Upper lobe of right lung (tissue), 1 donor: ENCODE measurements at regions not wholly inside any gene's neighbourhood (a gene's known extent, or its start where the extent isn't known, plus 50 kb on each side); places are given as distances from the start of the nearest gene placed in this dataset.
"Not testable (repeated sequence)": the region's sequence is repeated elsewhere in the genome, so short reads cannot be mapped to it uniquely, and the experiment has no call there.

Source experiments
- ATAC-seq: fragments of 200-7000 bp; cut with Tn5 transposase; one replicate; pipeline ENCODE4 v1.9.1; 2020; ENCODE audit warnings: mild to moderate bottlenecking, moderate library complexity
- DNase-seq: peaks from one replicate; pipeline ENCODE4 v3.0.0-alpha.2; 2020
- H3K27ac ChIP-seq: fragments of 200-600 bp; one replicate; pipeline ENCODE4 v1.8.0; 2022
- H3K27me3 ChIP-seq: fragments of 200-600 bp; one replicate; pipeline ENCODE4 v1.8.0; 2022; ENCODE audit warnings: mild to moderate bottlenecking
- H3K36me3 ChIP-seq: fragments of 200-600 bp; one replicate; pipeline ENCODE4 v1.8.0; 2022
- H3K4me1 ChIP-seq: fragments of 200-600 bp; one replicate; pipeline ENCODE4 v1.8.0; 2022
- H3K4me3 ChIP-seq: fragments of 200-600 bp; one replicate; pipeline ENCODE4 v1.8.0; 2022; ENCODE audit warnings: mild to moderate bottlenecking
- H3K9me3 ChIP-seq: fragments of 200-600 bp; one replicate; pipeline ENCODE4 v1.8.0; 2022
- intact Hi-C: fragments of 100-400 bp; cut with DNase I; formaldehyde crosslinking; loops from one replicate; pipeline ENCODE4 v1.11.0; 2022
- TF ChIP-seq, protein P1 (sequence below): fragments of 200-600 bp; IDR thresholded peaks from one replicate; pipeline ENCODE4 v1.8.0; 2022; ENCODE audit warnings: antibody characterized with exemption
- donor health status: DM: no; HTN: yes; CAD: no; lungs with severe emphysema.

DNA sequence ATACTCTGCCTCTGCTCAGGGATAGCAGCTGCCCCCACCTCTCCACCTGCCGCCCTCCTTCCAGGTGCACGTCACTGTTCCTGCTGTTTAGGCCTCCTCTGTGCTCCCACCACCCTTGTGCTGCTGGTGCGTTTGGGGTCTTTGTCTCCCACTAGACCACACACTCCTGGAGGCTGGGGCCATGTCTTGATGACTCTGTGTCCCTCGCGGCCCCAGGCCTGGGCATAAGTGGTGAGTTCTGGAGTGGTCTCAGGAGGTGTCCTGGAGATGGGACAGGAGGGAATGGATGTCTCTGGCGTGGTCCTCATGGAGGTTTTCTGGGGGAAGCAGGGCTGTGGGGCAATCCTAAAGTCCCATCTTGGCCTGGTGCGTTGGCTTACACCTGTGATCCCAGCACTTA, 132.1 kb downstream of the TFCP2L1 start:
- no peaks in the 10 kb centered on the region for H3K36me3 ChIP-seq
- no peak for DNase-seq
- TF ChIP-seq, protein P1, sequence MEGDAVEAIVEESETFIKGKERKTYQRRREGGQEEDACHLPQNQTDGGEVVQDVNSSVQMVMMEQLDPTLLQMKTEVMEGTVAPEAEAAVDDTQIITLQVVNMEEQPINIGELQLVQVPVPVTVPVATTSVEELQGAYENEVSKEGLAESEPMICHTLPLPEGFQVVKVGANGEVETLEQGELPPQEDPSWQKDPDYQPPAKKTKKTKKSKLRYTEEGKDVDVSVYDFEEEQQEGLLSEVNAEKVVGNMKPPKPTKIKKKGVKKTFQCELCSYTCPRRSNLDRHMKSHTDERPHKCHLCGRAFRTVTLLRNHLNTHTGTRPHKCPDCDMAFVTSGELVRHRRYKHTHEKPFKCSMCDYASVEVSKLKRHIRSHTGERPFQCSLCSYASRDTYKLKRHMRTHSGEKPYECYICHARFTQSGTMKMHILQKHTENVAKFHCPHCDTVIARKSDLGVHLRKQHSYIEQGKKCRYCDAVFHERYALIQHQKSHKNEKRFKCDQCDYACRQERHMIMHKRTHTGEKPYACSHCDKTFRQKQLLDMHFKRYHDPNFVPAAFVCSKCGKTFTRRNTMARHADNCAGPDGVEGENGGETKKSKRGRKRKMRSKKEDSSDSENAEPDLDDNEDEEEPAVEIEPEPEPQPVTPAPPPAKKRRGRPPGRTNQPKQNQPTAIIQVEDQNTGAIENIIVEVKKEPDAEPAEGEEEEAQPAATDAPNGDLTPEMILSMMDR: no peak
- no peaks in the 10 kb centered on the region for H3K27me3 ChIP-seq
- peaks cover 3% of the 10 kb centered on the region for H3K4me1 ChIP-seq
- no peaks in the 10 kb centered on the region for H3K9me3 ChIP-seq
- H3K4me3 ChIP-seq: no peak overlapping the region
- H3K27ac ChIP-seq: no peak overlapping the region
- intact Hi-C loops: no loop called here
- ATAC-seq: no peak

DNA sequence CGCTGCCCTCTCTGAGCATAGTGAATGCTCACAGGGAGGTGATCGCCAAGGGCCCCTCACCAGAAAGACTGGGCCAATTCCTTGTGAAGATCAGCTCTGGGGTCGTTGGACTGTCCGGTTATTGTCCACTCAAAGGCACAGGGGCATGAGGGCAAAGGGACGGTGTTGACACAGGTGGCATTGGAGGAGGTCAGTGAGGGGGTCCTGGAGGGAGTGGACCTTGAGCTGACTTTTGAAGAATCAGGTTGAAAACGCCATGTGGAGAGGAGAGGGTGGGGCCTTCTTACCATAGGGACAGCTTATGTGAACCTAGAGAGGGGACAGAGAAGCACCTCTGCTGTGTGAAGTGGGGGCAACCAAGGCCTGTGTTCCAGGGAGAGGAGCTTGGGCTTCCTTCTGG, 131.5 kb downstream of the TFCP2L1 start:
- TF ChIP-seq, protein P1: no peak
- H3K4me3 ChIP-seq: no peak overlapping the region
- no peaks in the 10 kb centered on the region for H3K9me3 ChIP-seq
- intact Hi-C loops: no loop called here
- H3K27ac ChIP-seq: no peak overlapping the region
- H3K27me3 ChIP-seq: no peaks in the 10 kb centered on the region
- ATAC-seq (no peak), DNase-seq (no peak)
- H3K36me3 ChIP-seq: no peaks in the 10 kb centered on the region
- peaks cover 3% of the 10 kb centered on the region for H3K4me1 ChIP-seq

DNA sequence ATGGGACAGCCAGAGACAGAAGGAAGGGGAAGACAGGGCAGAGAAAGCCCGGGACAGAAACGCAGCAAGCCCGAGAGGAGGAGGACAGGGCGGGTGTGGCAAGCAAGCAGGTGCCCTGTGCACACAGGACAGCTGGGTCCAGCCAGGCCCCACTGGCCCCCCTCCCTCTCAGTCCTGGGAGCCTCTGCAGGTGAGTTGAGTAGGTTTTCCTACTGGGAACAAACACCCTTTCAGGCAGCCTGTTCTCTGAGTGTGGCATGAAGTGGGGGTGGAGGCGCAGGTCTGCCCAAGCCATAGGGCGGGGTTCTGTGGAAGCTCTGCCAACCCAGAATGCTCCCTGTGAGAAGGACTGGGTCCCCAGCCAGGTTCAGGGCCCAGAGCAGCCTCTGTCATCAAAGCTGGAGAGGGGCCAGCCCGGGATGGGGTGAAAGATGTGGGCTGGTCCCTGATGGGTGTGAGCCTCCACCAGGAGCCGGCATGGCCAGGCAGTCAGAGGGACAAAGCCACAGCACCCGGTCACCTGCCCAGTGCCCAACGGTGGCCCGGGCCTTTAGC, 129.4 kb downstream of the TFCP2L1 start:
- TF ChIP-seq, protein P1: no peak
- Histone ChIP-seq H3K9me3 (no peaks in the 10 kb centered on the region), H3K27ac (peak overlapping the region; percentile 73), H3K4me1 (peaks cover 3% of the 10 kb centered on the region), H3K4me3 (no peak overlapping the region), H3K27me3 (no peaks in the 10 kb centered on the region), H3K36me3 (no peaks in the 10 kb centered on the region)
- intact Hi-C loops: no loop called here
- ATAC-seq: peak; percentile 95
- peak; percentile 92 for DNase-seq

DNA sequence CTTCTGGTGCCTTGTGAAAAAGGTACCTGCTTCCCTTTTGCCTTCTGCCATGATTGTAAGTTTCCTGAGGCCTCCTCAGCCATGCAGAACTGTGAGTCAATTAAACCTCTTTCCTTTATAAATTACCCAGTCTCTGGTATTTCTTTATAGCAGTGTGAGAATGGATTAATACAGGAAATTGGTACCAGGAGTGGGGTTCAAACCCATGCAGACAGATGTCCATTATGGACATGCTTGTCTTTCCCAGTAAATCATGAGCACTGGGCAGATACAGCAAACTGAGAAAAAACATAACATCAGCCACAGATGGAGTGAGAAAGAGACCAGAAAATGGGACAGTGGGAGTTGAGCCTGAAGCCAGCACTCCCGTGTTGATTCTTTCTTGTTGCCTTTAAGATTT, 127.5 kb downstream of the TFCP2L1 start:
- H3K9me3 ChIP-seq, DNase-seq, H3K4me3 ChIP-seq, H3K27ac ChIP-seq, intact Hi-C loops, ATAC-seq, H3K36me3 ChIP-seq, H3K27me3 ChIP-seq, H3K4me1 ChIP-seq: not testable (repeated sequence)

DNA sequence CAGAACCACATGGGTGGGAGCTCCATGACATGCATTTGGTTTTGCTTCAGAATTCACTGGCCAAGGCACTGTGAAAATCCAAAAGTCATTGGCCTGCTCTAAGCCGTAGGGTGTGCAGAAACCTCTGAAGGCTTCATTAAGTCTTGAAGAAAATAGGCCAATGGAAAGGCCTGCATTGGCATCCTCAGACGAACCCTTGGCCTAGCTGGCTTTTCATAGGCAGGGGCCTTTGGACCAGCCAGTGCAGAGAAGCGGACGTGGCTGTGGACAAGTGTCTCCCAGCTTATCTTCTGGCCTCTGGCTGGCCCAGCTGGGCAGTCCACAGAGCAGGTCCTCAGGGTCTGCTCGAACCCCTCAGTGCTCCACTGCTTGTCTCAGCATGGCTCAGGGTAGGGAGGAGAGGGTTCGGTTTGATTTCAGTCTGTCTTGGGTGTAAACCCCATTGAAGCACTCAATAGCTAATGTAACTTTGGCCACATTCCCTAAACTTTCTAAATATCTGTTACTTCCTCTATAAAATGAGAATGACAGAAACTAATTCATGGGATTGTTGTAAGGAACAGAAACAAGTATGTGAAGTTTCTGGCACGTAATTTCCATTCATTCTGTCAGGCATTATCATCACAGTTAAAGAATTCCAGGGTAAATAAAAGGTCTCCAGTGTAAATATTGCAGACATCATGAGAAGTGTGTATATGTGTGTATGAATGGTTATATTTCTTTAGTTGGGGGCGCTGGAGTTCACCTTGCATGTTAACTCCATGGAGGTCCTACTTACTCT, 125.5 kb downstream of the TFCP2L1 start:
- no peak for DNase-seq
- Histone ChIP-seq H3K4me3 (no peak overlapping the region), H3K27me3 (no peaks in the 10 kb centered on the region), H3K27ac (no peak overlapping the region), H3K9me3 (no peaks in the 10 kb centered on the region), H3K36me3 (no peaks in the 10 kb centered on the region), H3K4me1 (no peaks in the 10 kb centered on the region)
- ATAC-seq: no peak
- TF ChIP-seq, protein P1: no peak
- intact Hi-C loops: no loop called here

DNA sequence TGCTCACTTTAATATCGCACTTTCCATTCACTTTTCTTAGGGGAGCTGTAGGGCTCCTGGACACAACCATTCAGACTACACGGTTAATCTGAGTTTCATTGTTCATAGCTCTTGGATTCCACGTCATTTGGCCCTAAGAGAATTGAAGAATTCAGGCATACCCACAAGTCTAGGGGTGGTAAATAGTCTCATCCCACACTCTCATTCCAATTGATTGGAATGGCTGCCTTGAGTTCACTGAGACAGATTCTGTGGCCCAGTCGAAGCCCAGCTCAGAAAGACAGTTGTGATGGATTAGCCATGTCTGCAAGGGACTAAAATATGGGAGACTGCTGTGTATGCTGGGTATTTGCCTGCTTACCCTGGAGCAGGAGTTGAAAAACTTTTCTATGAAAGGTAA, 124.6 kb downstream of the TFCP2L1 start:
- Histone ChIP-seq H3K27ac (no peak overlapping the region), H3K9me3 (no peaks in the 10 kb centered on the region), H3K4me3 (no peak overlapping the region), H3K36me3 (no peaks in the 10 kb centered on the region), H3K27me3 (no peaks in the 10 kb centered on the region), H3K4me1 (no peaks in the 10 kb centered on the region)
- intact Hi-C loops: no loop called here
- ATAC-seq (no peak), DNase-seq (no peak)
- TF ChIP-seq, protein P1: no peak
